OCI-LY1 (cell line): ENCODE measurements at regions not wholly inside any gene's neighbourhood (a gene's known extent, or its start where the extent isn't known, plus 50 kb on each side); places are given as distances from the start of the nearest gene placed in this dataset.

Source experiments
- H2AFZ ChIP-seq: fragments of 200-600 bp; sonication (generic), shearing (Covaris generic); 2 replicates; pipeline ENCODE4 v1.6.0; 2014; ENCODE audit warnings: antibody characterized with exemption, mild to moderate bottlenecking, low read length
- H3F3A ChIP-seq: fragments of 200-600 bp; sonication (generic), shearing (Covaris generic); 2 replicates; pipeline ENCODE4 v1.6.0; 2014; ENCODE audit warnings: mild to moderate bottlenecking, antibody characterized with exemption, low read length, moderate library complexity; ENCODE audit not compliant: insufficient read depth
- H3K27ac ChIP-seq: fragments of 200-600 bp; sonication (generic); 2 replicates; pipeline ENCODE4 v1.5.1; 2014; ENCODE audit warnings: low read length, mixed run types, mild to moderate bottlenecking, low read depth; ENCODE audit not compliant: poor library complexity, severe bottlenecking
- H3K27me3 ChIP-seq: fragments of 200-600 bp; sonication (generic); 2 replicates; pipeline ENCODE4 v1.6.0; 2014; ENCODE audit warnings: antibody characterized with exemption, mild to moderate bottlenecking, low read length, moderate library complexity; ENCODE audit not compliant: insufficient read depth
- H3K36me3 ChIP-seq: fragments of 200-600 bp; sonication (generic); 2 replicates; pipeline ENCODE4 v1.6.1; 2014; ENCODE audit warnings: mild to moderate bottlenecking, antibody characterized with exemption, low read length, moderate library complexity, mixed read lengths; ENCODE audit not compliant: insufficient read depth
- H3K4me1 ChIP-seq: fragments of 200-600 bp; sonication (generic); 2 replicates; pipeline ENCODE4 v1.5.1; 2014; ENCODE audit warnings: mild to moderate bottlenecking, low read length, moderate library complexity; ENCODE audit not compliant: insufficient read depth, severe bottlenecking
- H3K4me2 ChIP-seq: fragments of 200-600 bp; sonication (generic), shearing (Covaris generic); 2 replicates; pipeline ENCODE4 v1.6.1; 2014; ENCODE audit warnings: low read length
- H3K4me3 ChIP-seq: fragments of 200-600 bp; sonication (generic); 2 replicates; pipeline ENCODE4 v1.5.1; 2014; ENCODE audit warnings: low read length, low read depth, mild to moderate bottlenecking, mixed read lengths; ENCODE audit not compliant: poor library complexity, severe bottlenecking
- H3K79me2 ChIP-seq: fragments of 200-600 bp; shearing (Covaris generic); 2 replicates; pipeline ENCODE4 v1.6.1; 2016; ENCODE audit warnings: mixed run types, low read length, mixed read lengths; ENCODE audit not compliant: insufficient read depth
- H3K9ac ChIP-seq: fragments of 200-600 bp; sonication (generic), shearing (Covaris generic); 2 replicates; pipeline ENCODE4 v1.6.1; 2014; ENCODE audit warnings: mild to moderate bottlenecking, low read length, mixed read lengths
- H3K9me2 ChIP-seq: fragments of 200-600 bp; sonication (generic), shearing (Covaris generic); 2 replicates; pipeline ENCODE4 v1.6.1; 2014; ENCODE audit warnings: low read depth, mild to moderate bottlenecking, low read length, mixed read lengths
- H3K9me3 ChIP-seq: fragments of 200-600 bp; shearing (Covaris generic); 2 replicates; pipeline ENCODE4 v1.6.1; 2014; ENCODE audit warnings: low read length, mixed read lengths
- H4K20me1 ChIP-seq: fragments of 200-600 bp; sonication (generic), shearing (Covaris generic); 2 replicates; pipeline ENCODE4 v1.6.0; 2016; ENCODE audit warnings: mild to moderate bottlenecking, low read length; ENCODE audit not compliant: insufficient read depth
- CTCF ChIP-seq: fragments of 200-600 bp; sonication (generic), shearing (Covaris generic); IDR thresholded peaks from 2 replicates; pipeline ENCODE4 v1.5.1; 2017; ENCODE audit warnings: mild to moderate bottlenecking, antibody characterized with exemption, low read length, moderate library complexity, mixed read lengths
- EZH2 ChIP-seq: fragments of 200-600 bp; sonication (generic), shearing (Covaris generic); IDR thresholded peaks from 2 replicates; pipeline ENCODE4 v1.8.0; 2017; ENCODE audit warnings: borderline replicate concordance, mixed run types, mild to moderate bottlenecking, antibody characterized with exemption, low read length, moderate library complexity, mixed read lengths

DNA sequence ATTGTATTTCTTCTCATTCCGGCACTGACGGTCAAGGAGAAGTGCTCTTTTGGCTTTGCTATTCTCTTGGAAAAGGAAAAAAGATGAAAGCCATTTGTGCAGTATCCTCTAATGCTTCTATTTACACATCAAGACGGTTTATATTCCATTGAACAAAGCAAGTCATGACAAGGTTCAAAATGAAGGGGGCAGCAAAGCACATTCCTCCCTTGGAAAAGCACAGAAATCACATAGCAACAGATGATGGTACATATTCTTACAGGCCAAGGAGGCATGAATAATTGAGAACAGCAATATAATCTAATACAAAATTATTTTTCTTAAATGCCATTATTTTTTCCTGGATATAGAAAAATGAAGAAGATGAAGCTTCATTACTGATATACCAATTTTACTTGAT, 508.2 kb upstream of the JAG1 start:
- TF ChIP-seq EZH2 (no peak), CTCF (no peak)
- no peaks in the 10 kb centered on the region for H3F3A ChIP-seq

DNA sequence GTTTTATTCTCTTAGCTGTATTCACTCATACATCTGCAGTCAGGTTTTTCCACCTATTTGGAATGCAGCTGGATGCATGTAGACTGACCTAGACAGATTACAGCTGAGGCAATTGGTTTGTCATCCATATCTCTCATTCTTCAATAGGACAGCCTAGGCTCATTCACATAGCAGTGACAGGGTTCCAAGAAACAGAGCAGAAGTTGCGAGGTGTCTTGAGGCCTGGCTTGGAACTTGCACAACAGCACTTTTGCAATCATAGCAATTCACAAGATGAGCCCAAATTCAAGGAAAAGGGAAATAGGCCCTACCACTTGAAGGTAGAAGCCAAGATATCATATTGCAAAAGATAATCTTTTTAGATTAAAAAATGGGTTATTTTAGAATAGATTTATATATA, 508.9 kb upstream of the JAG1 start:
- no peak overlapping the region for H3K9ac ChIP-seq
- H3F3A ChIP-seq = no peaks in the 10 kb centered on the region
- no peaks in the 10 kb centered on the region for H3K79me2 ChIP-seq
- no peak overlapping the region for H3K27ac ChIP-seq
- no peak overlapping the region for H3K4me2 ChIP-seq
- H3K4me1 ChIP-seq = no peaks in the 10 kb centered on the region
- no peaks in the 10 kb centered on the region for H3K36me3 ChIP-seq
- TF ChIP-seq EZH2 = no peak
- TF ChIP-seq CTCF = no peak
- H3K27me3 ChIP-seq = no peaks in the 10 kb centered on the region
- H3K9me3 ChIP-seq = no peaks in the 10 kb centered on the region
- no peaks in the 10 kb centered on the region for H4K20me1 ChIP-seq
- H3K9me2 ChIP-seq = no peaks in the 10 kb centered on the region
- H3K4me3 ChIP-seq = no peak overlapping the region
- H2AFZ ChIP-seq = no peak overlapping the region

More for the DNA sequence above, 508.2 kb upstream of the JAG1 start:
- Histone ChIP-seq H3K27me3 (no peaks in the 10 kb centered on the region), H3K9ac (no peak overlapping the region), H2AFZ (no peak overlapping the region), H3K79me2 (no peaks in the 10 kb centered on the region), H3K9me3 (no peaks in the 10 kb centered on the region), H4K20me1 (no peaks in the 10 kb centered on the region), H3K9me2 (no peaks in the 10 kb centered on the region), H3K4me1 (no peaks in the 10 kb centered on the region), H3K36me3 (no peaks in the 10 kb centered on the region), H3K4me3 (no peak overlapping the region), H3K27ac (no peak overlapping the region), H3K4me2 (no peak overlapping the region)

DNA sequence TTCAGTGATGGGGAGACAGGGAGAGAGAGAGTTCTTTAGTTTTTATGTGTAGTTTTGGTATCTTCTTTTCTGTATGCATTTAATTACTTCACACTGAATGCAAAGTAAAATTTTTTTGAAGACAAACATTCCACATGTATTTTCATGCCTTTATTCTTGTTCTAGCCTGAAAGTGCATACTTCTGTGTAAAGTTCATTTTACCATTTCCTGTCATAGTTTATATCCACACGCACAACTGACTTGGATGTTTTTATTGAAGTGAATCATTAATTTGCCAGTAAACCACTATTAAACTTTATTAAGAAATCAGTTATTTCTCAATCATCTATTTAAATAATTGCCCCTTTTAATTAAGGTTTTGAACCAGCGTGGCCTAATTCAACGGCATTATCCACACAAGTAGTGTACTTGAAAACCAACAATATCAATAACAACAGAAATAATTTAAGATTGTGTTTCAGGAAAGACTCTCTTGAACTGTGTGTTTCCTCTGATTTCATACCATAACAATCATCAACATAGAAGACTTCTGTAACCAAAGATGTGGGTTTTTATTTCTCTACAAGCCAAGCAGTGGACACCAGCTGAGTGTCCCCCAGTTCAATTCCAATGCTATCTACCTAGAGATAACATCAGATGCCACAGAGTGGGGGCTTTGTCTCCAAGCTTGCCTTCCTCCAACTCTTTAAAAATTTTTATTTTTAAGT, 512.7 kb upstream of the JAG1 start:
- no peaks in the 10 kb centered on the region for H3K79me2 ChIP-seq
- H3K4me1 ChIP-seq = no peaks in the 10 kb centered on the region
- H3K27me3 ChIP-seq = no peaks in the 10 kb centered on the region
- H3K36me3 ChIP-seq = no peaks in the 10 kb centered on the region
- no peaks in the 10 kb centered on the region for H3F3A ChIP-seq
- no peaks in the 10 kb centered on the region for H4K20me1 ChIP-seq
- no peak overlapping the region for H3K4me2 ChIP-seq
- no peaks in the 10 kb centered on the region for H3K9me2 ChIP-seq
- H3K9me3 ChIP-seq = no peaks in the 10 kb centered on the region
- H3K27ac ChIP-seq = no peak overlapping the region
- H3K4me3 ChIP-seq = no peak overlapping the region
- TF ChIP-seq CTCF = no peak
- TF ChIP-seq EZH2 = no peak
- no peak overlapping the region for H3K9ac ChIP-seq
- H2AFZ ChIP-seq = no peak overlapping the region
